ENCODE measurements at regions not wholly inside any gene's neighbourhood (a gene's known extent, or its start where the extent isn't known, plus 50 kb on each side); places are given as distances from the start of the nearest gene placed in this dataset.

- intact Hi-C loops (cut with DNase I): no loop called here
- whole genome bisulfite sequencing, 2 donors: 85 to 94% methylated on average over 2 of the region's 2 CpGs
- no peaks in the 10 kb centered on the region for H3K27me3 ChIP-seq (ENCODE audit: control insufficient read depth in 1 of 2, insufficient read depth in 2 of 2, low read length in 1 of 2)
Measured at GRCh38 chr21:15162921-15163320, 98.1 kb upstream of the NRIP1 start.

DNA sequence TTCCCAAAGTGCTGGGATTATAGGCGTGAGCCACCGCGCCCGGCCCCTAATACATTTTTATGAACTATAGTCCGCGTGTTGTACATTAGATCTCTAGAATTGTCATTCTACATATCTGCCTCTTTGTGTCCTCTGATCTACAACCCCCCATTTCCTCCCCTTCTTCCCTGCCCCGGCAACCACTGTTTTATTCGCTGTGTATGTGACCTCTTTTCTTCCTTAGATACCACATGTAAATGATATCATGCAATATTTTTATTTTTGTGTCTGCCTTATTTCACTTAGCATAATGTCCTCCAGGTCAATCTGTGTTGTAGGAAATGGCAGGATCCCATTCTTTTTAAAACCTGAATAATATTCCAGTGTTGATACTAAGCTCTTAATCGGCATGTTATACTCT lies 99.5 kb upstream of the NRIP1 start:
- H3K27ac ChIP-seq (ENCODE audit: low read depth in 1 of 2, low read length in 2 of 2): no peak overlapping the region
- ATAC-seq (ENCODE audit: low FRiP score) (no peak), DNase-seq (no peak)
- H3K27me3 ChIP-seq (ENCODE audit: control insufficient read depth in 1 of 2, insufficient read depth in 2 of 2, low read length in 1 of 2): no peaks in the 10 kb centered on the region
- intact Hi-C loops (cut with DNase I): no loop called here
- no peaks in the 10 kb centered on the region for H3K9me3 ChIP-seq (ENCODE audit: control insufficient read depth, low read length)
- no peaks in the 10 kb centered on the region for H3K36me3 ChIP-seq (ENCODE audit: control insufficient read depth in 1 of 2, insufficient read depth in 2 of 2, low read length in 1 of 2)
- 85 to 90% methylated on average over 9 of the region's 9 CpGs for whole genome bisulfite sequencing, 2 donors
- no peak overlapping the region for H3K4me3 ChIP-seq (ENCODE audit: low read length in 2 of 2)
- H3K4me1 ChIP-seq (ENCODE audit: control insufficient read depth in 1 of 2, insufficient read depth in 2 of 2, low read length in 2 of 2): no peaks in the 10 kb centered on the region

More at GRCh38 chr21:15162921-15163320, 98.1 kb upstream of the NRIP1 start:
- no peak for DNase-seq
- H3K27ac ChIP-seq (ENCODE audit: low read depth in 1 of 2, low read length in 2 of 2): no peak overlapping the region
- no peaks in the 10 kb centered on the region for H3K9me3 ChIP-seq (ENCODE audit: control insufficient read depth, low read length)
- H3K36me3 ChIP-seq (ENCODE audit: control insufficient read depth in 1 of 2, insufficient read depth in 2 of 2, low read length in 1 of 2): no peaks in the 10 kb centered on the region
- ATAC-seq (ENCODE audit: low FRiP score): no peak
- H3K4me3 ChIP-seq (ENCODE audit: low read length in 2 of 2): no peak overlapping the region
- H3K4me1 ChIP-seq (ENCODE audit: control insufficient read depth in 1 of 2, insufficient read depth in 2 of 2, low read length in 2 of 2): no peaks in the 10 kb centered on the region

GRCh38 chr21:15164678-15165303 lies 100.0 kb upstream of the NRIP1 start:
- Histone ChIP-seq H3K9me3 (ENCODE audit: control insufficient read depth, low read length) (no peaks in the 10 kb centered on the region), H3K4me3 (ENCODE audit: low read length in 2 of 2) (no peak overlapping the region), H3K27me3 (ENCODE audit: control insufficient read depth in 1 of 2, insufficient read depth in 2 of 2, low read length in 1 of 2) (no peaks in the 10 kb centered on the region), H3K27ac (ENCODE audit: low read depth in 1 of 2, low read length in 2 of 2) (no peak overlapping the region), H3K4me1 (ENCODE audit: control insufficient read depth in 1 of 2, insufficient read depth in 2 of 2, low read length in 2 of 2) (no peaks in the 10 kb centered on the region), H3K36me3 (ENCODE audit: control insufficient read depth in 1 of 2, insufficient read depth in 2 of 2, low read length in 1 of 2) (no peaks in the 10 kb centered on the region)
- 33 to 42% methylated on average over 2 of the region's 2 CpGs for WGBS, 2 donors
- ATAC-seq (ENCODE audit: low FRiP score) (no peak), DNase-seq (no peak)
- intact Hi-C loops (cut with DNase I): no loop called here

- Histone ChIP-seq H3K4me3 (ENCODE audit: low read length in 2 of 2) (no peak overlapping the region), H3K27me3 (ENCODE audit: control insufficient read depth in 1 of 2, insufficient read depth in 2 of 2, low read length in 1 of 2) (no peaks in the 10 kb centered on the region), H3K9me3 (ENCODE audit: control insufficient read depth, low read length) (no peaks in the 10 kb centered on the region), H3K36me3 (ENCODE audit: control insufficient read depth in 1 of 2, insufficient read depth in 2 of 2, low read length in 1 of 2) (no peaks in the 10 kb centered on the region), H3K4me1 (ENCODE audit: control insufficient read depth in 1 of 2, insufficient read depth in 2 of 2, low read length in 2 of 2) (no peaks in the 10 kb centered on the region), H3K27ac (ENCODE audit: low read depth in 1 of 2, low read length in 2 of 2) (no peak overlapping the region)
- 66 to 70% methylated on average over 2 of the region's 2 CpGs for WGBS, 2 donors
- intact Hi-C loops (cut with DNase I): no loop called here
- no peak for DNase-seq
- ATAC-seq (ENCODE audit: low FRiP score): no peak
Measured at GRCh38 chr21:15170614-15171013, 105.8 kb upstream of the NRIP1 start.

DNA sequence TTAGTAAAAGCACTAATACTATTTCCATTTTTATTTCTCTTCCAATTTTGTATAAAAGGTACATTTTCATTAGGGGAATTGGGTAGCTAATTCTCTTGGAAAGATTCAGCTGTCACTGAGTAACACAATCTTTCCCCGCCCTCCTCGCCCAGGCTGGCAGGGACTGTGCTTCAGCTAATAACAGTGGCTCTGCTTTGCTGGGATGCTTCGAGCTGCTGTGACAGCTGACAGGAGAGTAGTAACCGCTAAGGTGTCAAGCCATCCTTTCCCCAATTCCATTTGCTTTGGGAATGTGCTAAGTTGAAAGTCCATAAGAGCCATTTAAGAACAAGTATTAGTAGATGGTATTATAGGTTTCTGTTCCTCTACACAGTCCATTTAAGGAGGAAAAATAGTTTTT lies 106.7 kb upstream of the NRIP1 start:
- WGBS, 2 donors: 67 to 72% methylated on average over 4 of the region's 4 CpGs
- no peak for DNase-seq

DNA sequence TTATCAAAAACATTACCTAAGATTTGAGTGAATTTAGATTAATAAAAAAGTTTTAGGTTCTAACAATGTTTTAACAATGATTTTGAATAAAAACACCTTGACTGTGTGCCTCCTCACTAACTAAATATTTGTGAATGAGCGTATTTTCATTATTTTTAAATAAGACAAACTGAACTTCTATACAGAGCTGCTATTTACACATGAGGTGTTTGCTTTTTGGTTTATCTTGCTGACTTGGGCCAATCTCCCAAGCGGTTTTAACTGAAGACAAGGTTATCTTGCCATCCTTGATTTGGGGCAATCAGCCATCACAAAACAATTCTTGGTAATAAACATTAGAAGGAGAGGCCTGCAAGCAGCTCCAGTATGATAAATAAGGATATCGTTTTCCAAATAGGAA lies 108.2 kb upstream of the NRIP1 start:
- 70 to 73% methylated on average over 3 of the region's 3 CpGs for WGBS, 2 donors
- no peak for DNase-seq
- intact Hi-C loops (cut with DNase I): no loop called here
- no peak for ATAC-seq (ENCODE audit: low FRiP score)
- no peaks in the 10 kb centered on the region for H3K27me3 ChIP-seq (ENCODE audit: control insufficient read depth in 1 of 2, insufficient read depth in 2 of 2, low read length in 1 of 2)
- no peaks in the 10 kb centered on the region for H3K4me1 ChIP-seq (ENCODE audit: control insufficient read depth in 1 of 2, insufficient read depth in 2 of 2, low read length in 2 of 2)
- no peaks in the 10 kb centered on the region for H3K36me3 ChIP-seq (ENCODE audit: control insufficient read depth in 1 of 2, insufficient read depth in 2 of 2, low read length in 1 of 2)
- H3K9me3 ChIP-seq (ENCODE audit: control insufficient read depth, low read length): no peaks in the 10 kb centered on the region
- H3K4me3 ChIP-seq (ENCODE audit: low read length in 2 of 2): no peak overlapping the region
- H3K27ac ChIP-seq (ENCODE audit: low read depth in 1 of 2, low read length in 2 of 2): no peak overlapping the region

More for the DNA sequence above, 106.7 kb upstream of the NRIP1 start:
- Histone ChIP-seq H3K27ac (ENCODE audit: low read depth in 1 of 2, low read length in 2 of 2) (no peak overlapping the region), H3K4me1 (ENCODE audit: control insufficient read depth in 1 of 2, insufficient read depth in 2 of 2, low read length in 2 of 2) (no peaks in the 10 kb centered on the region), H3K27me3 (ENCODE audit: control insufficient read depth in 1 of 2, insufficient read depth in 2 of 2, low read length in 1 of 2) (no peaks in the 10 kb centered on the region), H3K4me3 (ENCODE audit: low read length in 2 of 2) (no peak overlapping the region), H3K9me3 (ENCODE audit: control insufficient read depth, low read length) (no peaks in the 10 kb centered on the region), H3K36me3 (ENCODE audit: control insufficient read depth in 1 of 2, insufficient read depth in 2 of 2, low read length in 1 of 2) (no peaks in the 10 kb centered on the region)
- ATAC-seq (ENCODE audit: low FRiP score): no peak
- intact Hi-C loops (cut with DNase I): no loop called here

DNA sequence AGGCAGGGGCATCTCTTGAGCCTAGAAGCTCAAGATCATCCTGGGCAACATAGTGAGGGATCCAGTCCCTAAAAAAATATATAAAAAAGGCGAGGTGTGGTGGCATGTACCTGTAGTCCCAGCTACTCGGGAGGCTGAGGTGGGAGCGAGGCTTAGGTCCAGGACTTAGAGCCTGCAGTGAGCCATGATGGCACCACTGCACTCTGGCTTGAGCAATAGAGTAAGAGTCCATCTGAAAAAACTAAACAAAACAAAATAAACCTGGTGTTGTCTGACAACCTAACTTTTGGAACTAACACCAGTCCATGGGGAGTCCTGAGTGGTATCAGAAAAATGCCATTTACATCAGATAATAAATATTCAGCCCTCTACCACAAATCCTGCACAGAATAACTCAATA lies 110.1 kb upstream of the NRIP1 start:
- ATAC-seq (ENCODE audit: low FRiP score) (no peak), DNase-seq (no peak)
- 93 to 97% methylated on average over 3 of the region's 3 CpGs for whole genome bisulfite sequencing, 2 donors
- H3K27ac ChIP-seq (ENCODE audit: low read depth in 1 of 2, low read length in 2 of 2): no peak overlapping the region
- intact Hi-C loops (cut with DNase I): no loop called here
- no peak overlapping the region for H3K4me3 ChIP-seq (ENCODE audit: low read length in 2 of 2)
- H3K9me3 ChIP-seq (ENCODE audit: control insufficient read depth, low read length): no peaks in the 10 kb centered on the region
- no peaks in the 10 kb centered on the region for H3K36me3 ChIP-seq (ENCODE audit: control insufficient read depth in 1 of 2, insufficient read depth in 2 of 2, low read length in 1 of 2)
- H3K4me1 ChIP-seq (ENCODE audit: control insufficient read depth in 1 of 2, insufficient read depth in 2 of 2, low read length in 2 of 2): no peaks in the 10 kb centered on the region
- no peaks in the 10 kb centered on the region for H3K27me3 ChIP-seq (ENCODE audit: control insufficient read depth in 1 of 2, insufficient read depth in 2 of 2, low read length in 1 of 2)

DNA sequence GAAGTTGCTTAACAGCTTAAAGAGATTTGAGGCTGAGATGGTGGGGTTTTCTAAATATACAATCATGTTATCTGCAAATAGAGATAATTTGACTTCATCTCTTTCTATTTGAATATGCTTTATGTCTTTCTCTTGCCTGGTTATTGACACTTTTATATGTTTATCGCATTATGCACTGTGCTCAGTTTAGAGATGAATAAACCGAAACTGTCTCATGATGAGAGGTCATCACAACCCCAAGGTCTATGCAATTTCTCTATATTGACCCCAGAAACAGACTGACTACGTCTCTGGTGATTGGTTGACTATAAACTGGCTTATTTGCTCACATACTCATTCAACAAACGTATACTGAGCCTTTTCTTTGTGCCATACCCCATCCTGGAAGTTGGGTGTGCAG lies 117.9 kb upstream of the NRIP1 start:
- no peak for DNase-seq
- no peak for ATAC-seq (ENCODE audit: low FRiP score)
- Histone ChIP-seq H3K4me3 (ENCODE audit: low read length in 2 of 2) (no peak overlapping the region), H3K27ac (ENCODE audit: low read depth in 1 of 2, low read length in 2 of 2) (no peak overlapping the region), H3K4me1 (ENCODE audit: control insufficient read depth in 1 of 2, insufficient read depth in 2 of 2, low read length in 2 of 2) (no peaks in the 10 kb centered on the region), H3K36me3 (ENCODE audit: control insufficient read depth in 1 of 2, insufficient read depth in 2 of 2, low read length in 1 of 2) (no peaks in the 10 kb centered on the region), H3K27me3 (ENCODE audit: control insufficient read depth in 1 of 2, insufficient read depth in 2 of 2, low read length in 1 of 2) (peaks cover 0 to 2% of the 10 kb centered on the region in 2 donors), H3K9me3 (ENCODE audit: control insufficient read depth, low read length) (peaks cover 1% of the 10 kb centered on the region)
- intact Hi-C loops (cut with DNase I): no loop called here
- 89 to 91% methylated on average over 4 of the region's 4 CpGs for WGBS, 2 donors

DNA sequence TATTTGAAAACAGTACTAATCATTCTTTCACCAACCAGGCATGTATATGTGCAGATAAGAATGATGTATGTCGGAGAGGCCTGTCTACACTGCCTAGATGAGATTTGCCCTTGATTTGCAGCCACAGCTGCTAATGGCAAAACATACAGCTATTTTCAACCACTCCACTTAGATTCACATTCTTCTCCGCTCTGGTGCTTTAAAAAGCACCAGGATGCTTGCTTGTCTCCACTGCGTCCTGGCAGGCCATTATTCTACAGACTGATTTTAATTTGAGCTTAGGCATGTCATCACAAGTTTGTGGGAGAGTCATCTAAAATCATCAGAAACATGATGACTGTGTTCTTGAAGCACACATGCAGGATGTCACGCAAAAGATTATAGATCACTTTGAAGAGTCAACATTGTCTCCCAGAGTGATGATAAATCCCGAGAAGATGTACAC lies 119.0 kb upstream of the NRIP1 start:
- intact Hi-C loops (cut with DNase I): no loop called here
- peaks cover 1% of the 10 kb centered on the region for H3K9me3 ChIP-seq (ENCODE audit: control insufficient read depth, low read length)
- 20 to 37% methylated on average over 5 of the region's 5 CpGs for WGBS, 2 donors
- no peaks in the 10 kb centered on the region for H3K4me1 ChIP-seq (ENCODE audit: control insufficient read depth in 1 of 2, insufficient read depth in 2 of 2, low read length in 2 of 2)
- H3K4me3 ChIP-seq (ENCODE audit: low read length in 2 of 2): no peak overlapping the region
- no peak overlapping the region for H3K27ac ChIP-seq (ENCODE audit: low read depth in 1 of 2, low read length in 2 of 2)
- ATAC-seq (ENCODE audit: low FRiP score) (no peak), DNase-seq (no peak)
- H3K36me3 ChIP-seq (ENCODE audit: control insufficient read depth in 1 of 2, insufficient read depth in 2 of 2, low read length in 1 of 2): no peaks in the 10 kb centered on the region
- peaks cover 0 to 2% of the 10 kb centered on the region in 2 donors for H3K27me3 ChIP-seq (ENCODE audit: control insufficient read depth in 1 of 2, insufficient read depth in 2 of 2, low read length in 1 of 2)
